Urinary bladder (tissue), 3 donors: ENCODE measurements at regions not wholly inside any gene's neighbourhood (a gene's known extent, or its start where the extent isn't known, plus 50 kb on each side); places are given as distances from the start of the nearest gene placed in this dataset.

Experiments
- DNase-seq: peaks from one replicate; pipeline ENCODE4 v3.0.0-alpha.2; 2015; ENCODE audit errors: extremely low spot score
- H3K27ac ChIP-seq: one replicate; pipeline ENCODE4 v1.5.1; 2013; ENCODE audit warnings: low read depth, mild to moderate bottlenecking, moderate library complexity
- H3K36me3 ChIP-seq: one replicate; pipeline ENCODE4 v1.6.1; 2013; ENCODE audit warnings: mild to moderate bottlenecking, moderate library complexity; ENCODE audit not compliant: insufficient read depth
- H3K4me1 ChIP-seq: one replicate; pipeline ENCODE4 v1.6.1; 2013; ENCODE audit warnings: mild to moderate bottlenecking, moderate library complexity; ENCODE audit not compliant: insufficient read depth
- H3K4me3 ChIP-seq: one replicate; pipeline ENCODE4 v1.5.1; 2013; ENCODE audit warnings: low read depth, low read length
- WGBS: extraction: QIAGEN DNeasy Blood & Tissue Kit; methylation state at CpG from one replicate; pipeline ENCODE4 v1.1.7; 2013; 5-methylcytosine and 5-hydroxymethylcytosine counted together
- donor health status: healthy with polysubstance abuse.
- donor health status: healthy.

DNA sequence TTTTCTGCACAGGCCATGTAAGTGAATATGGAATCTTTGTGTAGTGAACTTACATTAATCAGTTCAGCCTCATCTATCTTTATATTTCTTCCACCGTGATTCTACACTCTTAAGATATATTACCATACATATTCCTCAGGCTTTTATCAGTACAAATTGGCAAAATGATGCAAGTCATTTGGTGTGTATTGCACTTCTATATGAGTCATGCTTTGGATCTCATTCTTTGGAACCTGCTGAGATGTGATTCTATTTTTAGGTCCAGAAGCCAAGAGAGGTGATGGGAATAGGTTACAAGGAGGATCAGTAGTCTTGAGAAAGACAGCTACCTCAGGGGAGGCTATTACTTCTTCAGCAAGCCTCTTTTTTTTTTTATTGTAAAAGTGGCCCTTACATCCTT, 204.4 kb downstream of the ZNF330 start:
- no peak for DNase-seq
- WGBS, result 36% methylated on average over 1 of the region's 1 CpG
- Histone ChIP-seq H3K4me3 (no peak overlapping the region), H3K36me3 (no peaks in the 10 kb centered on the region), H3K4me1 (no peaks in the 10 kb centered on the region), H3K27ac (no peak overlapping the region)

DNA sequence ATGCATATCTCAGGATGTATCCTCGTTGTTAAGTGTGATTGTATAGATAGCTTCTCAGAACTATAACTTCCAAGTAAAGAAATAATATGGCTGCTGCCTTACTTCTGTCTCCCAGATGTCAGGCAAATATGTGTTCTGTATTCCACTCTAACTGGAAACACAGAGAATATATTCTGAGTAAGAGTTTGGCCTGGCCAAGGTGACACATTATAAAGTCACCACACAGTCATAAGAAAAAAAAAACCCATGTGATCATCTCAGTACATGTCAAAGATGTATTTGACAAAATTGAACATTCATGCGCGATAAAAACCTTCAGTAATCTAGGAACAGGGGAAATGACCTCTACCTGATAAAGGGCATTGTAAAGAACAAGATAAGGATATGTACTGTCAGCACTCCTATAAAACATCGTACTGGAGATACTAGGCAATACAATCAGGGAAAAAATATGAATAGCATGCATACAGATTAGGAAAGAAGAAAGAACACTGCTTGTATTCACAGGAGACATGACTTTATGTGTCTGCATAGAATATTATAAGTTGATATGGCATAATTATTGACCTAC, 207.1 kb downstream of the ZNF330 start:
- Histone ChIP-seq H3K27ac (no peak overlapping the region), H3K36me3 (no peaks in the 10 kb centered on the region), H3K4me1 (no peaks in the 10 kb centered on the region), H3K4me3 (no peak overlapping the region)
- WGBS, result 50% methylated on average over 4 of the region's 4 CpGs
- DNase-seq, result no peak

DNA sequence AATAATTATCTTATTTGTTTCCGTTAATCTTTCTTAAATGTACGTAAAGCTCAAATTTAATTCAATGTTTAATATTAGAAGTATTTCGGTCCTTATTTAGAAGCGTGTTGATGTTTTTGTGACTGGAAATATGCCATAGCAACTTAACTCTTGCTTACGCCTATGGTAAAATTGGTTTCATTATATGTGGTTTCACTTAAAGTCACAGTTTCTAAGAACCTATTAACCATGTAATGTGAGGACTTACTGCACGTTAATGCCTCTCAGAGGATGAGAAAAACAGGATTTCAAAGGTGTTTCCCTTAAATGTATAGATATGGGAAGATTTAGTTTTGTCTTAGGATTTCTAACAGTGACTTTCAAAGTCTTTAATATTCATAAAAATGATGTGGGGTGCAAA, 206.4 kb upstream of the IL15 start:
- no peak for DNase-seq
- 70% methylated on average over 6 of the region's 6 CpGs for WGBS
- no peaks in the 10 kb centered on the region for H3K4me1 ChIP-seq

DNA sequence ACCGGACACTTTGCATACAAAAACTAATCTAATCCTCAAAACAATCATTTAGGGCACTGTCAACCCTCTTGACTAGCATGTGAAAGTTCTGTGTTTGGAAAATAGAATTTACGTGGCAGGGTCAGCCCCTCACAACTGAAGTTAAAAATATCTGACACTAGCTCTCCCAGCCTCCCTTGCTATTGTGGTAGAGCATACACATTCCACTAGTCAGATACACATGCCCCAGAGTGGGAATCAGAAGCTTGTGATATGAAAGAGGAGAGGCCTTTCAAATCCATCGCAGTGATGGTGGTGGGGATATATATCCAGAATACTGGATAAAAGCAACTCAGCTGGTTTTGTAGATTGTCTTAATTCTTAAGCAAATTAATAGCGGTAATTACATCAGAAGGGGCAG, 205.7 kb upstream of the IL15 start:
- no peak overlapping the region for H3K4me3 ChIP-seq
- H3K36me3 ChIP-seq, result no peaks in the 10 kb centered on the region
- DNase-seq, result no peak
- WGBS, result 93% methylated on average over 4 of the region's 4 CpGs
- no peaks in the 10 kb centered on the region for H3K4me1 ChIP-seq
- H3K27ac ChIP-seq, result no peak overlapping the region

More for the DNA sequence above, 206.4 kb upstream of the IL15 start:
- H3K4me3 ChIP-seq, result no peak overlapping the region
- H3K36me3 ChIP-seq, result no peaks in the 10 kb centered on the region
- no peak overlapping the region for H3K27ac ChIP-seq

DNA sequence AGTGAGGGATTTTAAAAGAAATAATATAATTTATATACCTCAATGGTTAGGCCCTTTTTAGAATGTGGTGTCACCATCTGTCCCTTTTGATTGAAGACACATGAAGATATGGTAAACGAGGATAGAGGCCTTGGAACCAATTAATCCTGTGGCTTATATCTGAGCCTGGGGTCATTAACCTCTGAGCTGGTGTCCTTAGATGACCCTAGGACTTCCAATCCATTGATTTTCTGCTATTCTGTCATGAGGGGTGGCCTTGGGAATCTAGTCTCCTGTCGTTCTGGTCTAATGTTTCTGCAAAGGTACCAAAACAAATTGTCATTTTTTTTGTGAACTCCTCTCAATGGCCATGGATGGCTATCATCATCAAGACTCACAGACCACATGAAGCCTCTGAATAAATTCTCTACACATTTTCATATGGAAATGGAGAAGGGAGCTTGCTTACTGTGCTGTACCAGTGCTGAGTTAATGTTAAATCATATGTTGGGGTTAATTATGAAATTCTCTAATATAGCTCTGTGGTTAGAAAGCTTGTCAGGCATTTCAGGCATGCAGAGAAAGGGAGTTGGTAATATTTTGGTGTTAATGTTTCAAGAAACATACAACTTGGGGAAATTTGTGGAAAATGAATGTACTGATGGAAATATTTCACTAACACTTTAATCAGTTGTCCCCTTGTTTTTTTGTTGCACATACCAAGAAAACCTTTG, 204.2 kb upstream of the IL15 start:
- no peaks in the 10 kb centered on the region for H3K4me1 ChIP-seq
- 50% methylated on average over 2 of the region's 2 CpGs for WGBS

DNA sequence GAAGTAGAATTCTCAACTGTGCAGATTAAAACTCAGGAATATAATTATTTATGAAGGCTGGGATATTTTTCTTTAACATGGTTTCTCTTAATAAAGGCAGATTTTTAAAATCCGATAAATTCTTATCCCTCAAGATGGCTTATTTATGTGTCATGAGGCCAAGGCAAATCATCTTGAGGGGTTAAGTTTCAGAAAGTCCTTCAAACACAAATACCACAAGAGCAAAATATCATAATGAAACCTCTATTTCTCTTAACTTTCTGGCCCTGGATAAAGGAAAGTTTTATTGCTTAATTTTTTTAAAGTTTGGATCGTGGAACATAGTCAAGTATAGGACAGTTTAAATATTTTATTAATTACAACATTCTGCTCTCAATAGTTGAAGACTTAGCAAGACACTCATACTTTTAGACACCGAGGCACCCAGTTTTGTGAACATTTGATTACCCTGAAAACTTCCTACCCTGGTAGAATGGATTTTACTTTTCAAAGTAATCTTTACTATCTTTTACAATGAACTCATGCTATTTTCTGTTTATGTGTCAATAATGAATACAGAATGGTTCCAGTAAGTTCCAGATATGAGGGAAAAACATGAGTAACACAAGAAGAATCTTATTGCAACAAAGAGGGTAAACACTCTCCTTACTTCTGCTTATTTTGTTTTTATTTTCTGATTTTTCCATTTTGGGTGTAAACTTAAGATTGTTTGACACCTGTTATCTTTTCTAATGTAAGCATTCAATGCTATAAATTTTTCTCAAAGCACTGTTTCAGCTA, 200.7 kb upstream of the IL15 start:
- Histone ChIP-seq H3K4me3 (no peak overlapping the region), H3K36me3 (no peaks in the 10 kb centered on the region), H3K4me1 (no peaks in the 10 kb centered on the region), H3K27ac (no peak overlapping the region)
- 70% methylated on average over 3 of the region's 3 CpGs for WGBS
- no peak for DNase-seq

More for the DNA sequence above, 204.2 kb upstream of the IL15 start:
- H3K36me3 ChIP-seq, result no peaks in the 10 kb centered on the region
- no peak overlapping the region for H3K27ac ChIP-seq
- H3K4me3 ChIP-seq, result no peak overlapping the region
- DNase-seq, result no peak

DNA sequence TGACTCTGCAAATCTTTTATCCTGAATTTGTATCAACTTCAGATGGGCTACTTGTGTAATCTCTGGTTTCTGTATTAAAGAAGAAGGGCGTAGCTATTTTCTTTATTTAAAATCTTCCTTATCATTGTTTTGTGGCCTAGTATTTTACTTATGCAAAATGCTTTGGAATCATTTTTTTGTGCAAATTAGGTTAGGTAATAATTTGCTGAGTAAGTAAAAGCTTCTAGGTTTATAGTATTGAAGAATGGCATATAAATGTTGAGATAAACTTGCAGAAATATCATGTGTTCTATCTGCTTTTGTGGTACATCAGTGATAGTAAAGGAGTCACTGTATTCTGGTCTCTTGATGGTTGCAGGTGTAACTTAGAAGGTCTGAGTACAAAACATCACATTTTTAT, 197.2 kb upstream of the IL15 start:
- Histone ChIP-seq H3K27ac (no peak overlapping the region), H3K4me3 (no peak overlapping the region), H3K36me3 (no peaks in the 10 kb centered on the region), H3K4me1 (no peaks in the 10 kb centered on the region)
- DNase-seq, result no peak
- WGBS, result 89% methylated on average over 1 of the region's 1 CpG

DNA sequence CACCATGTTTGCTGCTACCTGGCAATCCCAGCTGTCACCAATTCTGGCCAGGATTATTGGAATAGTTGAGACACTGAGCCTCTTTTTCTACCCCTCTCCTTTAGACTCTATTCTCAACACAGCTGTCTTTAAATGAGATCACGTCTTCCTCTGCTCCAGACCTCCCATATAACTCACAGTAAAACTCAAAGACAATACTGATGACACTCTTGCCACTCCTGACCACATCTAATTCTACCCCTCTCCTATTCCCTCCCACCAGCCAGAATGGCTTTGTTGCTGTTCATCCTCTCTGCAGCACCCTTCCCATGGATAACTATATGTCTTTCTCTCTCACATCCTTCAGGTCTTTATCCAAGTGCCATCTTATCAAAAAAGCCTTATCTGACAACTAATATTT, 188.6 kb upstream of the IL15 start:
- Histone ChIP-seq H3K36me3 (no peaks in the 10 kb centered on the region), H3K4me1 (no peaks in the 10 kb centered on the region), H3K27ac (no peak overlapping the region), H3K4me3 (no peak overlapping the region)
- DNase-seq, result no peak
- 71% methylated on average over 1 of the region's 1 CpG for WGBS

DNA sequence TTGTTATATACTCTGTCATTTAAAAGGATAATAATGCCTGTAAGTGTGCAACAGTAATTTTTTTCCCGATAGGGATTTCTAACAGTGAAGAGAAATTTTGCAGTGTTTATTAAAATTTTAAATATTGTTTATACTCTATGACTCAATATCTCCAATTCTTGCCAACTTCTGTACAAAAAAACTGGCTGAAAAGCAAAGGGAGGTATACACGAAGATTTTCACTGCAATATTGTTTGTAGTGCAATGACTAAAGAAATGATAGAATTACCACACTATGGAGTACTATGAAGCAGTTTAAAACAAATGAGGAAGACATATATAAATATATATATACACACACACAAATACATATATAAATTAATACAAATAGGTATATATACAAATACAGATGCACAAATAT, 187.9 kb upstream of the IL15 start:
- Histone ChIP-seq H3K27ac (no peak overlapping the region), H3K36me3 (no peaks in the 10 kb centered on the region), H3K4me3 (no peak overlapping the region), H3K4me1 (no peaks in the 10 kb centered on the region)
- no peak for DNase-seq
- 49% methylated on average over 2 of the region's 2 CpGs for WGBS

DNA sequence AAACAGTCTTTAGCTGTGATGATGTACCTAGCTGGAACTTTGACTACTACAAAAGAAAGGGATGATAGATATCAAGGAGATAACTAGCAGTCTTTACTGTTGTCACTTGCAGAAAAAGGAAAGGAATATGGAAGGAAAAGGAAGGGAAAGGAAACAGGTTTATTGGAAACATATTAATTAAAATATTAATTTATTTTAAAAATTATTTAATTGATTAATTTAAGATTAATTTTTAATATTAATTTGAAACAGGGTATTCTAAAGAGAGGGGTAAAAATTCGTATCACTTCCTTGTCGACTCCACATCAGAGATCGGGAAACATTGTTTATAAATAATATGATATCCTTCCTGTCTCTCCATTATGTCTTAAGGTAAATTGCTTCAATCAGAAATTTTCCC, 186.5 kb upstream of the IL15 start:
- Histone ChIP-seq H3K27ac (no peak overlapping the region), H3K4me3 (no peak overlapping the region), H3K4me1 (no peaks in the 10 kb centered on the region), H3K36me3 (no peaks in the 10 kb centered on the region)
- DNase-seq, result no peak
- WGBS, result 85% methylated on average over 3 of the region's 3 CpGs

DNA sequence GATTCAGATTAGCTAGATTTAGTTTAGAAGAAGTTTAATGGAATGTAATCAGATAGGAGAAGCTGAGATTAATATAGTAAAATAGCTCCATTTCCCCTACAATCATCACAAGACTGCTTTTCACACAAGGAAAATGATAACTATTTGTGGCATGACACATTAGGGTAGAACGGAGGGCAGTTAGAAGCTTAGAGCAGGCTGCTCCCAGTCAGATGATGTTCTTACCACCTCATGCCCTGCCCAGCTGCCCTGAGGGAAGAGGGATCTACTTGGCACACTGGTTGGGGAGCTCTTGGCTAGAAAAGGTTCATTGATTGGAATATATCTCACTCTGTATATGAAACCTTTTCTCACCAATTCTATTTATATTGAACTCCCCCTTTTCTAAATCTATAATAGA, 180.7 kb upstream of the IL15 start:
- DNase-seq, result no peak
- H3K36me3 ChIP-seq, result no peaks in the 10 kb centered on the region
- no peak overlapping the region for H3K4me3 ChIP-seq
- no peak overlapping the region for H3K27ac ChIP-seq
- no peaks in the 10 kb centered on the region for H3K4me1 ChIP-seq
- 31% methylated on average over 1 of the region's 1 CpG for WGBS

DNA sequence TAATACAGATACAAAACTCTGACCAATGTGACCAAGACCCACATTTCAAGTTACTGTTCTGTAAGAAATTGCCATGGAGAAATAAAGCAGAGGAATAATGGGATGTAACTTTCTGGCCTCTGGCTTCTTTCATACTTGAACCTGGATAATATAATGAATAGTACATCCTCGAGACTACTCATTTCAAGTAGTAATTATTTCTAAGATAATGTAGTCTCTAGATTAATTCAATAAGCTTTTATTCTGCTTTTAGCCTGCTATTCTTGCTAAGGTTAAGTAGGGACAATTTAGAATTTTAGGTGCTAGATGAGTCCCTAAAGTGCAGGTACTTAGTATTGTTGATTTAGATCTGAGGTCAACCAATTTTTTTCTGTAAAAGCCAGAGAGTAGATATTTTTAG, 178.7 kb upstream of the IL15 start:
- H3K36me3 ChIP-seq, result no peaks in the 10 kb centered on the region
- H3K4me3 ChIP-seq, result no peak overlapping the region
- no peaks in the 10 kb centered on the region for H3K4me1 ChIP-seq
- H3K27ac ChIP-seq, result no peak overlapping the region
- DNase-seq, result no peak
- 92% methylated on average over 1 of the region's 1 CpG for WGBS

DNA sequence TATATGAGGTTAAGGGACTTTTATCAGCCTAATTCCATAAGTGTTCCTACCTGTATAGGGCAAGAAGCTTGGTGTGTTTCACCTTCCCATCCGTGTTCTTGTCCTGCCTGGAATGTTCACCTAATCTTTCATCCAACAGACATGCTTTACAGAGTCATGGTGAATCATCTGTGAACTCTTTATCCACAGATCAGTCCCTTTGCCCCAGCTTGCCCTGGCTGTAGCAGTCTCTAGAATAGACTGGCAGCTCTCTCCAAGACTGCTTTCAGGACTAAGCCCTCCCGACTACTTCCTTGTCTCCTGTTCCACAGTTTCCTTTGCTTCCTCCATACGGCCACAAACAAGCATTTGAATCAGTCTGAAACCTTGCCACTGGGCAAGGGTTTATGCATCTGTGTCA, 177.9 kb upstream of the IL15 start:
- 64% methylated on average over 3 of the region's 3 CpGs for WGBS
- no peaks in the 10 kb centered on the region for H3K36me3 ChIP-seq
- no peak overlapping the region for H3K27ac ChIP-seq
- no peaks in the 10 kb centered on the region for H3K4me1 ChIP-seq
- DNase-seq, result no peak
- no peak overlapping the region for H3K4me3 ChIP-seq

DNA sequence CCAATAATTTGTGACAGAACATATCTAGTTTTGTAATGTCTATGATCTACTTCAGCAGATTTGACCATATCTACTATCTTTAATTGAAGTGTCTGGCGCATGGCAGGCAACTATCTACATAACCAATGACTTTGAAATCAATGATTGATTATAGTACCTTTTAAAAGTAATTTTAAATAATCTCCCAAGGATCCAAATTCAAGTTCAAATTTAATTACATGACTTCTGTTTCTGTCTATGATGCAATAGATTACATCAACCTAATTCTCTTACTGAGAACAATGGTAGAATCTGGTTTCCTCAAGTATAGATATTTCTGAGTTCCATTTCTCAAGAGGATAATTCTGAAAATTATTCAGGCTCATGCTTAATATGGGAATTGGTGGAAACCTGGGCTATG, 177.4 kb upstream of the IL15 start:
- Histone ChIP-seq H3K36me3 (no peaks in the 10 kb centered on the region), H3K4me3 (no peak overlapping the region), H3K27ac (no peak overlapping the region), H3K4me1 (no peaks in the 10 kb centered on the region)
- 96% methylated on average over 1 of the region's 1 CpG for WGBS
- DNase-seq, result no peak
